ENCODE measurements at regions not wholly inside any gene's neighbourhood (a gene's known extent, or its start where the extent isn't known, plus 50 kb on each side); places are given as distances from the start of the nearest gene placed in this dataset.

DNA sequence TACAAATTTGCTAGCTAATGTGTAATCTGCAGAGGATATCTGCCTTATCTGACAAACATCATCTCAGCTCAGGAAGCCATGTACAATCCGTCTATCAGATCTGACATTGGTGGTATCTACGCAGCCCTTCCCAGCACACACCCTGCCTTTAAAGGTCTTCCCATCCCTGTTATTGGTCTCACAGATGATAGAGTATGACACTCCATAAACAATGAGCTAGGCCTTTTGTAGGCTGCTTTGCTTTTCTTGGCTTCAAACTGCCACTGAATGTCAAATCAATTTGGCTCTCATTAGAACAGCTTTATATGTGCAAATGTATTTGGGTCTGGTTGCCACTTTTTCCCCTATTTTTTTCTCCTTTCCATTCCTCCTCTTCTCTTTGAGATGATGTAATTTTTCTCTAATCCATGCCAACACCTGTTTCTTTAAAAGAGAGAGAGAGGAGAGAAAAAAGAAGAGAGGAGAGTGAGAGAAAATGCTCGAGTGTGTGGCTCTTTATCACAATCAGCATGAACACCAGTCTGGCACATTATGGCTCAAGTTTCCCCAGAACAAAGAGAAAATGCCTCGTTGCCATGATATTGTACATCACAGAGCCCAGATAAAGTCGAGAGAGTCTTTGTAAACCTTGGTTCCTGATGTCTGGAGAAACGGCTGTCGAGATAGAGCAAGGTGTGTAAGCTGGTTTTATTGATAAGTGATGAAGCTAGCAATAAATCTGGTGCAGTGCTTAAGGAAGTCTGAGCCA lies 80.8 kb upstream of the DPH6 start:
- intact Hi-C loops (cut with micrococcal nuclease), result no loop called here
- Mint-ChIP-seq H3K9me3 (ENCODE audit: insufficient read depth) (no peaks in the 10 kb centered on the region), H3K27me3 (peaks cover 4% of the 10 kb centered on the region), H3K4me1 (no peaks in the 10 kb centered on the region), H3K4me3 (no peak overlapping the region), H3K27ac (no peak overlapping the region)
- TF ChIP-seq EZH2 (IDR thresholded peaks at IDR 0.05; ENCODE audit: borderline replicate concordance, insufficient read depth, low read depth, low read length, poor library complexity, severe bottlenecking), result no peak
- ATAC-seq (ENCODE audit: low read depth) (no peak), DNase-seq (no peak)
- H3K27ac ChIP-seq (ENCODE audit: low read length in 2 of 2), result no peak overlapping the region
- POLR2A ChIA-PET, result no interaction called here
- no peak overlapping the region for H2AFZ ChIP-seq (ENCODE audit: insufficient read depth, low read depth, low read length, poor library complexity, severe bottlenecking)
- no peaks in the 10 kb centered on the region for H3K79me2 ChIP-seq (ENCODE audit: control insufficient read depth, insufficient read depth, low read length)
- H3K9me3 ChIP-seq (ENCODE audit: control extremely low read depth in 1 of 3, control insufficient read depth in 2 of 3, insufficient read depth in 1 of 3, low read length in 2 of 3), result no peaks in the 10 kb centered on the region
- H3K4me1 ChIP-seq (ENCODE audit: control insufficient read depth in 2 of 2, insufficient read depth in 2 of 2, low read length in 2 of 2), result no peaks in the 10 kb centered on the region
- H3K9ac ChIP-seq (ENCODE audit: low read length), result no peak overlapping the region
- no peaks in the 10 kb centered on the region for H4K20me1 ChIP-seq (ENCODE audit: control insufficient read depth, insufficient read depth, low read length, poor library complexity, severe bottlenecking)
- CTCF ChIA-PET, result no interaction called here
- 16% methylated on average over 5 of the region's 7 CpGs for WGBS (ENCODE audit: insufficient coverage)
- H3K36me3 ChIP-seq (replicated peaks in 1 of 2; ENCODE audit: control extremely low read depth in 1 of 2, control insufficient read depth in 1 of 2, extremely low read depth in 1 of 2, insufficient read depth in 2 of 2, low read length in 1 of 2), result no peaks in the 10 kb centered on the region
- H3K4me3 ChIP-seq (ENCODE audit: control extremely low read depth in 1 of 5, extremely low read depth in 1 of 5, insufficient read depth in 1 of 5, low read depth in 2 of 5, low read length in 4 of 5), result no peak overlapping the region
- peaks cover 0 to 5% (median 0%) of the 10 kb centered on the region in 4 experiments for H3K27me3 ChIP-seq (replicated peaks in 1 of 4; ENCODE audit: control extremely low read depth in 1 of 4, control insufficient read depth in 3 of 4, insufficient read depth in 4 of 4, low read length in 3 of 4)
- no peak overlapping the region for H3K4me2 ChIP-seq (replicated peaks; ENCODE audit: low read depth, low read length, poor library complexity, severe bottlenecking)

GRCh38 chr15:35627696-35628095 lies 81.7 kb upstream of the DPH6 start:
- Mint-ChIP-seq H3K9me3 (ENCODE audit: insufficient read depth) (no peaks in the 10 kb centered on the region), H3K27ac (no peak overlapping the region)
- no CpG with 5 or more reads among the region's 2 CpGs for WGBS (ENCODE audit: insufficient coverage)

More at GRCh38 chr15:35627696-35628095, 81.7 kb upstream of the DPH6 start:
- Histone ChIP-seq H2AFZ (ENCODE audit: insufficient read depth, low read depth, low read length, poor library complexity, severe bottlenecking) (no peak overlapping the region), H3K9ac (ENCODE audit: low read length) (no peak overlapping the region), H3K27me3 (replicated peaks in 1 of 4; ENCODE audit: control extremely low read depth in 1 of 4, control insufficient read depth in 3 of 4, insufficient read depth in 4 of 4, low read length in 3 of 4) (peaks cover 0 to 5% (median 1%) of the 10 kb centered on the region in 4 experiments), H3K27ac (ENCODE audit: low read length in 2 of 2) (no peak overlapping the region), H3K4me2 (replicated peaks; ENCODE audit: low read depth, low read length, poor library complexity, severe bottlenecking) (no peak overlapping the region), H3K79me2 (ENCODE audit: control insufficient read depth, insufficient read depth, low read length) (no peaks in the 10 kb centered on the region), H3K9me3 (ENCODE audit: control extremely low read depth in 1 of 3, control insufficient read depth in 2 of 3, insufficient read depth in 1 of 3, low read length in 2 of 3) (no peaks in the 10 kb centered on the region), H3K4me3 (ENCODE audit: control extremely low read depth in 1 of 5, extremely low read depth in 1 of 5, insufficient read depth in 1 of 5, low read depth in 2 of 5, low read length in 4 of 5) (no peak overlapping the region), H3K36me3 (replicated peaks in 1 of 2; ENCODE audit: control extremely low read depth in 1 of 2, control insufficient read depth in 1 of 2, extremely low read depth in 1 of 2, insufficient read depth in 2 of 2, low read length in 1 of 2) (no peaks in the 10 kb centered on the region), H4K20me1 (ENCODE audit: control insufficient read depth, insufficient read depth, low read length, poor library complexity, severe bottlenecking) (no peaks in the 10 kb centered on the region), H3K4me1 (ENCODE audit: control insufficient read depth in 2 of 2, insufficient read depth in 2 of 2, low read length in 2 of 2) (no peaks in the 10 kb centered on the region)
- no peaks in the 10 kb centered on the region for H3K4me1 Mint-ChIP-seq
- ChIA-PET CTCF (no interaction called here), POLR2A (no interaction called here)
- DNase-seq (no peak), ATAC-seq (ENCODE audit: low read depth) (no peak)
- H3K27me3 Mint-ChIP-seq, result no peaks in the 10 kb centered on the region
- TF ChIP-seq CTCF (IDR thresholded peaks at IDR 0.05), result no peak
- TF ChIP-seq EZH2 (IDR thresholded peaks at IDR 0.05; ENCODE audit: borderline replicate concordance, insufficient read depth, low read depth, low read length, poor library complexity, severe bottlenecking), result no peak
- no peak overlapping the region for H3K4me3 Mint-ChIP-seq
- intact Hi-C loops (cut with micrococcal nuclease), result no loop called here
